ENCODE measurements at regions not wholly inside any gene's neighbourhood (a gene's known extent, or its start where the extent isn't known, plus 50 kb on each side); places are given as distances from the start of the nearest gene placed in this dataset.

DNA sequence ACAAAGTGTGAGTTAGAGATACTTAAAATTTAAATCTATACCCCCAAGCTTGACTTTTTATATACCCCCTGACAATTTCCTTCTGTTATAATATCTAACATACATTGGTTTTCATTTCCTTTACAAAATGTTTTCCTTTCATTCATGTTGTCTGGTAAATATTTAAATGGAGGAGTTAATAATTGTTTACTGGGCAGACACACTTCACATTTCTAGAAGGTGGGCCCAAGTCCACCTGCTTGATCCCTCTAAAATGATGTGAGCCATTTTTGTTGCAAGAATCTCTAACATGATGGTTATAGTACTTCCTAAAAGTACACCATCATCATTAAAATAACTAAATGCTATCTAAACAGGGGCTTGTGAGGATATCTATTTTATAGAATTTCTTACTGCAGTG is 155.9 kb downstream of the FAM174A start (continued):
- TF ChIP-seq, protein P1, sequence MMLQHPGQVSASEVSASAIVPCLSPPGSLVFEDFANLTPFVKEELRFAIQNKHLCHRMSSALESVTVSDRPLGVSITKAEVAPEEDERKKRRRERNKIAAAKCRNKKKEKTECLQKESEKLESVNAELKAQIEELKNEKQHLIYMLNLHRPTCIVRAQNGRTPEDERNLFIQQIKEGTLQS (IDR thresholded peaks at IDR 0.05) = no peak
- TF ChIP-seq TAF1 (conservative IDR thresholded peaks at IDR 0.05) (no peak), YY1 (IDR thresholded peaks at IDR 0.05) (no peak)

DNA sequence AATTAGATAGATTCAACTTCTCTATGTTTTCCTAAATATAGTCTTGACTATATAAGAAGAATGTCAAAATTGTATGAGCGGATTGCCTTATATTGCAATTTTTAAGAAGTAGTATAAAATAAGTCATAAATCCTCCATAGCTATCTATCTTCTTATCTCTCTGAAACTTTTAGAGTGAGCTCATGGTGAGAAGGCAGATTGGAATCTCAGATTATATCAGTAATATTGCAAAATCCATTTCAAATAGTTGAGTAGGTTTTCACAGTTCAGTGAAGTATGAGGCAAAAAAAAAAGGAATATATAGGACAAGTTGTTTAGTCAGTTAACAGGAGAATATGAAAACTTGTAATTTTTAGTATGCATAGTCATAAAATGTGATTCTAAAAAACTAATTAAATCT is 156.4 kb downstream of the FAM174A start:
- WGBS = 92% methylated on average over 1 of the region's 1 CpG
- TF ChIP-seq, protein P2, sequence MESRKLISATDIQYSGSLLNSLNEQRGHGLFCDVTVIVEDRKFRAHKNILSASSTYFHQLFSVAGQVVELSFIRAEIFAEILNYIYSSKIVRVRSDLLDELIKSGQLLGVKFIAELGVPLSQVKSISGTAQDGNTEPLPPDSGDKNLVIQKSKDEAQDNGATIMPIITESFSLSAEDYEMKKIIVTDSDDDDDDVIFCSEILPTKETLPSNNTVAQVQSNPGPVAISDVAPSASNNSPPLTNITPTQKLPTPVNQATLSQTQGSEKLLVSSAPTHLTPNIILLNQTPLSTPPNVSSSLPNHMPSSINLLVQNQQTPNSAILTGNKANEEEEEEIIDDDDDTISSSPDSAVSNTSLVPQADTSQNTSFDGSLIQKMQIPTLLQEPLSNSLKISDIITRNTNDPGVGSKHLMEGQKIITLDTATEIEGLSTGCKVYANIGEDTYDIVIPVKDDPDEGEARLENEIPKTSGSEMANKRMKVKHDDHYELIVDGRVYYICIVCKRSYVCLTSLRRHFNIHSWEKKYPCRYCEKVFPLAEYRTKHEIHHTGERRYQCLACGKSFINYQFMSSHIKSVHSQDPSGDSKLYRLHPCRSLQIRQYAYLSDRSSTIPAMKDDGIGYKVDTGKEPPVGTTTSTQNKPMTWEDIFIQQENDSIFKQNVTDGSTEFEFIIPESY (IDR thresholded peaks at IDR 0.05) = no peak
- TF ChIP-seq, protein P1 (IDR thresholded peaks at IDR 0.05) = no peak
- TF ChIP-seq, protein P3, sequence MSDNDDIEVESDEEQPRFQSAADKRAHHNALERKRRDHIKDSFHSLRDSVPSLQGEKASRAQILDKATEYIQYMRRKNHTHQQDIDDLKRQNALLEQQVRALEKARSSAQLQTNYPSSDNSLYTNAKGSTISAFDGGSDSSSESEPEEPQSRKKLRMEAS (IDR thresholded peaks at IDR 0.05) = no peak
- TF ChIP-seq EGR1 (IDR thresholded peaks at IDR 0.05; ENCODE audit: low read depth in 2 of 2) (no peak), NR2F2 (IDR thresholded peaks at IDR 0.05) (no peak)
- Histone ChIP-seq H3K4me1 (ENCODE audit: control insufficient read depth in 4 of 4, insufficient read depth in 4 of 4, low read length in 3 of 4) (no peaks in the 10 kb centered on the region), H3K36me3 (ENCODE audit: control insufficient read depth in 4 of 4, insufficient read depth in 3 of 4, low read depth in 1 of 4, low read length in 3 of 4) (no peaks in the 10 kb centered on the region), H3K9me3 (ENCODE audit: control insufficient read depth in 4 of 4, low read length in 3 of 4) (no peaks in the 10 kb centered on the region), H3K27me3 (ENCODE audit: control insufficient read depth in 4 of 4, insufficient read depth in 4 of 4, low read length in 3 of 4) (peaks cover 0 to 2% (median 0%) of the 10 kb centered on the region in 4 donors), H3K27ac (ENCODE audit: low read depth in 1 of 2, low read length in 2 of 2) (no peak overlapping the region), H3K9ac (ENCODE audit: low read depth in 1 of 2, low read length in 2 of 2) (no peak overlapping the region), H3K4me3 (ENCODE audit: low read depth in 1 of 3, low read length in 3 of 3) (no peak overlapping the region)
- no peak for DNase-seq (ENCODE audit: low spot score)

DNA sequence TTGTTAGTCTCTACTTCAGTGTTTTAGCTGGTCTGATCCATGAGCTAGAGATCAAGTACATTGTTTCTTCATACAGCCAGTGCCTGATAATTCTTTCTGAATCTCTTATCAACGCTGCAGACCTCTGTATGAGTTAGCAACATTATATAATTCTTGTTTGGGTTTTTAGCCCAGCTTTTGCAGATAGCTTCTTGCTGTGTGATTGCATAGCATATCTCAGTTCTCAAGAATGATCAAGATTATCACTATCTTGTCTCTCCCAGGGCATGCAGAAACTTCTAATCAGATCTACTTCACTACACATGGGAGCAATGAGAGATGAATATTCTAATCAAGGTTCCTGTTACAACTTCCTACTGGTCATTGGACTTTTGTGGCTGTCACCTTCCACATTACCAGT is 158.3 kb downstream of the FAM174A start:
- no peak overlapping the region for H3K27ac ChIP-seq (ENCODE audit: low read depth in 1 of 2, low read length in 2 of 2)
- TF ChIP-seq, protein P4, sequence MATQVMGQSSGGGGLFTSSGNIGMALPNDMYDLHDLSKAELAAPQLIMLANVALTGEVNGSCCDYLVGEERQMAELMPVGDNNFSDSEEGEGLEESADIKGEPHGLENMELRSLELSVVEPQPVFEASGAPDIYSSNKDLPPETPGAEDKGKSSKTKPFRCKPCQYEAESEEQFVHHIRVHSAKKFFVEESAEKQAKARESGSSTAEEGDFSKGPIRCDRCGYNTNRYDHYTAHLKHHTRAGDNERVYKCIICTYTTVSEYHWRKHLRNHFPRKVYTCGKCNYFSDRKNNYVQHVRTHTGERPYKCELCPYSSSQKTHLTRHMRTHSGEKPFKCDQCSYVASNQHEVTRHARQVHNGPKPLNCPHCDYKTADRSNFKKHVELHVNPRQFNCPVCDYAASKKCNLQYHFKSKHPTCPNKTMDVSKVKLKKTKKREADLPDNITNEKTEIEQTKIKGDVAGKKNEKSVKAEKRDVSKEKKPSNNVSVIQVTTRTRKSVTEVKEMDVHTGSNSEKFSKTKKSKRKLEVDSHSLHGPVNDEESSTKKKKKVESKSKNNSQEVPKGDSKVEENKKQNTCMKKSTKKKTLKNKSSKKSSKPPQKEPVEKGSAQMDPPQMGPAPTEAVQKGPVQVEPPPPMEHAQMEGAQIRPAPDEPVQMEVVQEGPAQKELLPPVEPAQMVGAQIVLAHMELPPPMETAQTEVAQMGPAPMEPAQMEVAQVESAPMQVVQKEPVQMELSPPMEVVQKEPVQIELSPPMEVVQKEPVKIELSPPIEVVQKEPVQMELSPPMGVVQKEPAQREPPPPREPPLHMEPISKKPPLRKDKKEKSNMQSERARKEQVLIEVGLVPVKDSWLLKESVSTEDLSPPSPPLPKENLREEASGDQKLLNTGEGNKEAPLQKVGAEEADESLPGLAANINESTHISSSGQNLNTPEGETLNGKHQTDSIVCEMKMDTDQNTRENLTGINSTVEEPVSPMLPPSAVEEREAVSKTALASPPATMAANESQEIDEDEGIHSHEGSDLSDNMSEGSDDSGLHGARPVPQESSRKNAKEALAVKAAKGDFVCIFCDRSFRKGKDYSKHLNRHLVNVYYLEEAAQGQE (IDR thresholded peaks at IDR 0.05) = no peak
- TF ChIP-seq, protein P1 (IDR thresholded peaks at IDR 0.05) = no peak
- no peak for TF ChIP-seq EGR1 (IDR thresholded peaks at IDR 0.05; ENCODE audit: low read depth in 2 of 2)
- TF ChIP-seq, protein P3 (IDR thresholded peaks at IDR 0.05) = no peak
- no peak for TF ChIP-seq RXRA (IDR thresholded peaks at IDR 0.05)
- TF ChIP-seq RAD21 (IDR thresholded peaks at IDR 0.05) = no peak
- TF ChIP-seq NR2F2 (IDR thresholded peaks at IDR 0.05) = no peak
- no peak for TF ChIP-seq GABPA (IDR thresholded peaks at IDR 0.05 in 1 of 2, conservative IDR thresholded peaks at IDR 0.05 in 1 of 2)
- TF ChIP-seq TAF1 (conservative IDR thresholded peaks at IDR 0.05) = no peak
- TF ChIP-seq, protein P2 (IDR thresholded peaks at IDR 0.05) = no peak
- TF ChIP-seq FOXA1 (IDR thresholded peaks at IDR 0.05) = no peak
- no peak for TF ChIP-seq HNF4A (conservative IDR thresholded peaks at IDR 0.05)
- TF ChIP-seq JUND (IDR thresholded peaks at IDR 0.05) = no peak
- TF ChIP-seq, protein P5, sequence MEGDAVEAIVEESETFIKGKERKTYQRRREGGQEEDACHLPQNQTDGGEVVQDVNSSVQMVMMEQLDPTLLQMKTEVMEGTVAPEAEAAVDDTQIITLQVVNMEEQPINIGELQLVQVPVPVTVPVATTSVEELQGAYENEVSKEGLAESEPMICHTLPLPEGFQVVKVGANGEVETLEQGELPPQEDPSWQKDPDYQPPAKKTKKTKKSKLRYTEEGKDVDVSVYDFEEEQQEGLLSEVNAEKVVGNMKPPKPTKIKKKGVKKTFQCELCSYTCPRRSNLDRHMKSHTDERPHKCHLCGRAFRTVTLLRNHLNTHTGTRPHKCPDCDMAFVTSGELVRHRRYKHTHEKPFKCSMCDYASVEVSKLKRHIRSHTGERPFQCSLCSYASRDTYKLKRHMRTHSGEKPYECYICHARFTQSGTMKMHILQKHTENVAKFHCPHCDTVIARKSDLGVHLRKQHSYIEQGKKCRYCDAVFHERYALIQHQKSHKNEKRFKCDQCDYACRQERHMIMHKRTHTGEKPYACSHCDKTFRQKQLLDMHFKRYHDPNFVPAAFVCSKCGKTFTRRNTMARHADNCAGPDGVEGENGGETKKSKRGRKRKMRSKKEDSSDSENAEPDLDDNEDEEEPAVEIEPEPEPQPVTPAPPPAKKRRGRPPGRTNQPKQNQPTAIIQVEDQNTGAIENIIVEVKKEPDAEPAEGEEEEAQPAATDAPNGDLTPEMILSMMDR (IDR thresholded peaks at IDR 0.05; ENCODE audit: low read depth, low read length, missing input control) = no peak
- TF ChIP-seq YY1 (IDR thresholded peaks at IDR 0.05) = no peak
- TF ChIP-seq HNF4G (IDR thresholded peaks at IDR 0.05) = no peak
- H3K9ac ChIP-seq (ENCODE audit: low read depth in 1 of 2, low read length in 2 of 2) = no peak overlapping the region
- H3K4me1 ChIP-seq (ENCODE audit: control insufficient read depth in 4 of 4, insufficient read depth in 4 of 4, low read length in 3 of 4) = no peaks in the 10 kb centered on the region
- no peaks in the 10 kb centered on the region for H3K9me3 ChIP-seq (ENCODE audit: control insufficient read depth in 4 of 4, low read length in 3 of 4)
- WGBS = 66% methylated on average over 1 of the region's 1 CpG
- no peaks in the 10 kb centered on the region for H3K36me3 ChIP-seq (ENCODE audit: control insufficient read depth in 4 of 4, insufficient read depth in 3 of 4, low read depth in 1 of 4, low read length in 3 of 4)
- DNase-seq (ENCODE audit: low spot score) = no peak
- no peak overlapping the region for H3K4me3 ChIP-seq (ENCODE audit: low read depth in 1 of 3, low read length in 3 of 3)
- H3K27me3 ChIP-seq (ENCODE audit: control insufficient read depth in 4 of 4, insufficient read depth in 4 of 4, low read length in 3 of 4) = peaks cover 0 to 2% (median 0%) of the 10 kb centered on the region in 4 donors
